ENCODE measurements at regions not wholly inside any gene's neighbourhood (a gene's known extent, or its start where the extent isn't known, plus 50 kb on each side); places are given as distances from the start of the nearest gene placed in this dataset.
"Not testable (repeated sequence)": the region's sequence is repeated elsewhere in the genome, so short reads cannot be mapped to it uniquely, and the experiment has no call there.

GRCh38 chrX:3815896-3816664 is 102.6 kb upstream of the PRKX start:
- DNase-seq, result no peak

DNA sequence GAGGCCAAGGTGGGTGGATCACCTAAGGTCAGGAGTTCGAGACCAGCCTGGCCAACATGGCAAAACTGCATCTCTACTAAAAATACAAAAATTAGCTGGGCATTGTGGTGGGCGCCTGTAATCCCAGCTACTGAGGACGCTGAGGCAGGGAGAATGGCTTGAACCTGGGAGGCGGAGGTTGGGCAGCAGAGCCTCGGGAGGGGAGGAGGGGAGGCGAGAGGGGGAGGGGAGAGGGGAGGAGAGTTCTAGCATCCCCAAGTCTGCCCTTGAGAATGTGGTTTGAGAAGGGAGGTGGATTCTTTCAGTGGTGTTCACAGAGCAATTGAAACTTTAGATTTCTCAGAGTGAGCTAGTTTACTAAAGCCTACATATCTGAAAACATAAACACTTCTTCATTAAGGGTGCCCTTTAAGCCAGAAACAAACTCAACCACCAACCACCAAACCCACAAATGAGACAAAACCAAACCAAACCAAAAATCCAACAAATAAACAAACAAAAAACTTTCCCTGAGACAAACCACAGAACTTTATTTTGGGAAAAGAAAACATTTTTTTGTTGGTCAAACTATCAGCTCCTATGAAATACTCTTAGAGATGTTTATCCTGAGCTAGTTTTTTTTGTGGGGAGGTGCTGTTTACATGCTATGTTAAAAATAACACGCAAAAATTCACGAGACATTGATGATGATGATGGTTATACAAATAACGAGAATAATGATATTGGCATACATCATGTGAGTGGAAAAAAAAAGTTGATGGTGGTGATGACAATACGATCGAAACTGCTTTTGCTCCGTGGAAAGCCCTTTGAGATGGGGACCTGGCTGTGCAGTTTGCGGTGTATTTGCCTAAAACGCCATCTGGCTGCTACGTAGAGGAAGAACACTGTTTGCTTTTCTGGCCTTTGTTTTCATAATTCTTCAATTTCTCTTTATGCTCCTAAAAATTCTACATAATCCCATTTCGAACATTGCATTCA is 98.2 kb upstream of the PRKX start:
- no peak for DNase-seq

- DNase-seq, result no peak
Observed at GRCh38 chrX:3807906-3808305, 94.5 kb upstream of the PRKX start.

DNA sequence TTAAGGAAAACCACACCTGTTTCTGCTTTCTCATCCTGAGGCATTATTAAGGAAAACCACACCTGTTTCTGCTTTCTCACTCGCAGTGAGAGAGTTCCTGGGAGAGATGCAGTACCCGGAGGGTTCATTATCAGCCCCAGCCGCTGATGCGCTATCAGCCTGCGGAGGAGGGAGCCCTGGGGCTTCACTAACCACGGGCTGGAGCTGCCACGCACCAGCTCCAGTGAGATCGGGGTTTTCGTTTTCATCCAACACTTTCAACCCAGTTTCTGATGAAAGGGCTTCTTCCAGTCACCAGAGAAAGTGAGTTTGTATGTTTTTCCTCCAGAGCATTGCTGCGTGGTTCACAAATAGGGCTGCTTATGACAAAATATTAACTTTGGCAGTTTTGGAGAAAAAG is 93.2 kb upstream of the PRKX start:
- no peak for DNase-seq

DNA sequence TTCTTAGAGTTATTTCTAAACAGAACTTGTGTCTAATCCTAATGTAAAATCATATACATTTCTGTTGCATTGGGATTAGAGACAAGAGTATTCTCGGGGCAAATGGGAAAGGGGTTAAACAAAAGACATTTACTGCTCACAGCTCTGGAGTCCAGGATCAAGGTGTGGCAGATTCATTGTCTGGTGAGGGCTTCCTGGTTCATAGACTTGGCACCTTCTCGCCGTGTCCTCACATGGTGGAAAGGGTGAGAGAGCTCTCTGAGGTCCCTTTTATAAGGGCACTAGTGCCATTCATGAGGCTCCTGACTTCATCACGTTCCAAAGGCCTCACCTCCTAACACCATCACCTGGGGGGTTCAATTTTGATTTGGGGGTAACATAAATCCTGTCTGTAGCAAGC is 90.3 kb upstream of the PRKX start:
- no peak for DNase-seq

DNA sequence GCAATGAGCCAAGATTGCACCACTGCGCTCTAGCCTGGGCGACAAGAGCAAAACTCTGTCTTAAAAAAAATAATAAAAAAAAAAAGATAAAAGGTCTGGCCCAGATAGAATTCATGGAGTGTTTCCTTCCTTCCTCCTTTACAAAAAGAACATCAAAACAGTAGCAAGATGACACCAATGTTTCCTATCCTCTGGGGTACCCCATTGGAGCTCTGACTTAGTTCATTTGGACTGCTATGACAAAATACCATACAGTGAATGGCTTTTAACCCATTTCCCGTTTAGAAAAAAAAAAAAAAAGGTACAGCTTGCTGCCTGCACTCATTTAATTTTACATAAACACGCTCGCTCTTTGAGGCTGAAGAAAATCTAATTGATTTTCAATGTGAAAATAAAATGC is 89.9 kb upstream of the PRKX start:
- DNase-seq, result no peak

DNA sequence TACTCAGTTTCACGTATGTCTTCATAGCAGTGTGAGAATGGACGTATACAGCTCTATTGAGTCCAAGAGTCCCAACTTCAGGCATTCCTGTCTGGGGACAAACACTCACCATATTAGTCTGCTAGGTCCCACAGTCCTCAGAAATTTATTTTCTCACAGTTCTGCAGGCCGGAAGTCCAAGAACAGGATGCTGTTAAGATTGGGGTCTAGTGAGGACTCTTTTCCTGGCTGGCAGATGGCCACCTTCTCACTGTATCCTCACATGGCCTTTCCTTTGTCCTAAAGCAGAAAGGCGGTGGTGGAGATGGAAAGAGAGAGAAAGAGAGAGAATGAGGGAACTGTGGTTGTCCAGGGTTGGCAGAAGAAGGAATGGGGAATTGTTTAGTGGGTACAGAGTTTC is 82.0 kb upstream of the PRKX start:
- DNase-seq, result not testable (repeated sequence)

DNA sequence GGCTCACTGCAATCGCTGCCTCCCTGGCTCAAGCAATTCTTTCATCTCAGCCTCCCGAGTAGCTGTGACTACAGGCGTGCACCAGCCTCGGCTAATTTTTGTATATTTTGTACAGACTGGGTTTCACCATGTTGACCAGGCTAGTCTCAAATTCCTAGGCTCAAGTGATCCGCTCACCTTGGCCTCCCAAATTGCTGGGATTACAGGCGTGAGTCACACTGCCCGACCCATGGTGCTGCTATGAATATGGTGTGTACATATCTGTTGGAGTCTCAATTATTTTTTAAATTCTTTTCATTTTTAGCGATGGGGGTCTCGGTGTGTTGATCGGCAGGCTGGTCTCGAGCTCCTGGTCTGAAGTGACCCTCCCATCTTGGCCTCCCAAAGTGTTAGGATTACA is 78.0 kb upstream of the PRKX start:
- DNase-seq, result no peak

DNA sequence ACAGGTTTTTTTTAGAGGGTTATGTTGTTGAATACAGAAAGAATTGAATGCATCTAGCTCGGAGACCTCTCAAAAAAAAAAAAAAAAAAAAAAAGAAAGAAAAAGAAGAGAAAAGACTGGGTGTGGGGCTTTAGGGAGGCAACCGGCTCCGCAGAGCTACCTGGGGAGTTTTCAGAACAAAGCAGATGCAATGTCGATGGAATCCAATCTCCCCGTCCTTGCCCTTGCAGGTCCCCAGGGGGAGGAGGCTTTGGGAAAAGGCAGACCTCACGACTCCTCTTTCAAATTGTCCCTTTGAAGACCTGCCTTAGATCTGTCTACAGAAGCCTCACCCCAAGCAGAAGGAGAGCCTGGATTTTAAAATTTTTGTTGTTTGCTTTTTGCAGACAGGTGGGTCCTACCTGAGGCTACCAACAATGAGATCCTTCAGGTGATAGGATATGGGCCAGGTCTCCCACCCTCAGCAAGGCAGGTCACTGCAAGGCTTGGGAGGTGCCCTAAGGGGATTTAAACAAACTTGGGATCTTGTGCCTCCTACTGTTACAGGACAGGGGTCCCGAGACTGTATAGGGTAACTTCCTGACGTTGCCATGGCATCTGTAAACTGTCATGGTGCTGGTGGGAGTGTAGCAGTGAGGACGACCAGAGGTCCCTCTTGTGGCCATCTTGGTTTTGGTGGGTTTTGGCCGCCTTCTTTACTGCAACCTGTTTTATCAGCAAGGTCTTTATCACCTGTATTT is 75.2 kb upstream of the PRKX start:
- no peak for DNase-seq

DNA sequence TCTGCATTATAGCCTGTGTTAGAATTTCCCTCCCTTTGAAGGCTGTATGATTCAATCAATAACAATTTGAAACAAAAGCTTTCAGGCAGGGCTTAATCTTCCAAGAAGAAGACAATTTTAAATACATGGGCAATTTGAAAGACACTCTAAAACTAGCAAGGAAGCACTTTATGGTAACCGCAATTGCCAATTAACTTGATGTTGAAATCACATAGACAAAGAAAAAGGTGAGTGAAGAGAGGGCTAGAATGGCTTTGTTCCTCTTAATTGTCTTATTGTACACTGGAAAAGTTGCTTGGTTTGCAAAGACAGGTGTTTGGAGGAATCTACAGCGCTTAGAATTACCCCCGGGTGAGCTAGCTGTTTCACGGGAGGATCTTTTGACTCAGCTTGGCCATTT is 74.4 kb upstream of the PRKX start:
- DNase-seq, result no peak

- DNase-seq, result not testable (repeated sequence)
Observed at GRCh38 chrX:3785822-3786221, 72.4 kb upstream of the PRKX start.

- DNase-seq, result no peak
Observed at GRCh38 chrX:3780564-3780963, 67.1 kb upstream of the PRKX start.

DNA sequence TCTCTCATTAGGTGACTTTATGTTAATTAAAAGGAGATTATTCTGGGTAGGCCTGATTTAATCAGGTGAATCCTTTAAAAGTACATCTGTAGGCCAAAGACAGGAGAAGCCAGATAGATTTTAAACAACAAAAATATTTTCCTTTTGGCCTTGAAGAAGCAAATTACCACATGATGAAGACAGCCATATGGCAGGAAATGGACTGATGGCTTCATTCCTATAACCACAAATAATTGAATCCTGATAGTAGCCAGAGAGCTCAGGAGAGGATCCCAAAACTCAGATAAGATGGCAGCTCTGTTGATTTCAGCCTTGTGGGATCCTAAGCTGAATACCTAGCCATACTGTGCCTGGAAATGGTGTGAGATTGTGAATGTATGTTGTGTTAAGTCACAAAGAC is 66.1 kb upstream of the PRKX start:
- no peak for DNase-seq

GRCh38 chrX:3777416-3777815 is 64.0 kb upstream of the PRKX start:
- no peak for DNase-seq

GRCh38 chrX:3771766-3772165 is 58.3 kb upstream of the PRKX start:
- no peak for DNase-seq

- no peak for DNase-seq
Observed at GRCh38 chrX:3768881-3769280, 55.4 kb upstream of the PRKX start.
